HG02870 (cell line): ENCODE measurements at regions not wholly inside any gene's neighbourhood (a gene's known extent, or its start where the extent isn't known, plus 50 kb on each side); places are given as distances from the start of the nearest gene placed in this dataset.
"Not testable (repeated sequence)": the region's sequence is repeated elsewhere in the genome, so short reads cannot be mapped to it uniquely, and the experiment has no call there.

Experiments
- ATAC-seq: cut with Tn5 transposase; IDR thresholded peaks from one replicate; pipeline ENCODE4 v1.9.1; 2021; ENCODE audit warnings: mild to moderate bottlenecking, moderate library complexity; ENCODE audit not compliant: unreplicated experiment

GRCh38 chr2:8324901-8325300 is 357.0 kb upstream of the ID2 start:
- ATAC-seq, result no peak

- no peak for ATAC-seq
These were observed 354.3 kb upstream of the ID2 start for GRCh38 chr2:8327371-8328100.

GRCh38 chr2:8328217-8328616 is 353.6 kb upstream of the ID2 start:
- no peak for ATAC-seq

- ATAC-seq, result no peak
These were observed 351.9 kb upstream of the ID2 start for GRCh38 chr2:8329660-8330622.

- ATAC-seq, result no peak
These were observed 350.8 kb upstream of the ID2 start for GRCh38 chr2:8331068-8331467.

GRCh38 chr2:8332646-8333045 is 349.2 kb upstream of the ID2 start:
- no peak for ATAC-seq

- no peak for ATAC-seq
These were observed 348.6 kb upstream of the ID2 start for GRCh38 chr2:8333177-8333831.

GRCh38 chr2:8333832-8334187 is 348.0 kb upstream of the ID2 start:
- not testable (repeated sequence) for ATAC-seq

GRCh38 chr2:8334866-8335325 is 347.0 kb upstream of the ID2 start:
- no peak for ATAC-seq

- ATAC-seq, result no peak
These were observed 346.1 kb upstream of the ID2 start for GRCh38 chr2:8335801-8336200.

- no peak for ATAC-seq
These were observed 344.5 kb upstream of the ID2 start for GRCh38 chr2:8337321-8337720.

- no peak for ATAC-seq
These were observed 339.4 kb upstream of the ID2 start for GRCh38 chr2:8342407-8342806.

- no peak for ATAC-seq
These were observed 338.8 kb upstream of the ID2 start for GRCh38 chr2:8343031-8343430.

GRCh38 chr2:8344144-8345097 is 337.4 kb upstream of the ID2 start:
- ATAC-seq, result no peak

GRCh38 chr2:8345200-8345599 is 336.7 kb upstream of the ID2 start:
- ATAC-seq, result no peak

GRCh38 chr2:8346208-8346607 is 335.6 kb upstream of the ID2 start:
- ATAC-seq, result no peak

GRCh38 chr2:8346706-8347430 is 335.0 kb upstream of the ID2 start:
- no peak for ATAC-seq

GRCh38 chr2:8348911-8349310 is 332.9 kb upstream of the ID2 start:
- not testable (repeated sequence) for ATAC-seq

- ATAC-seq, result no peak
These were observed 329.6 kb upstream of the ID2 start for GRCh38 chr2:8352296-8352695.

- no peak for ATAC-seq
These were observed 328.9 kb upstream of the ID2 start for GRCh38 chr2:8352989-8353388.
